Activated CD8-positive, alpha-beta T cell treated with anti-CD3 and anti-CD28 coated beads for 36 hours (primary cell): ENCODE measurements at regions not wholly inside any gene's neighbourhood (a gene's known extent, or its start where the extent isn't known, plus 50 kb on each side); places are given as distances from the start of the nearest gene placed in this dataset.

ENCODE experiments used
- ATAC-seq: fragments of 200-7000 bp; cut with Tn5 transposase; one replicate; pipeline ENCODE4 v1.10.0; 2021; ENCODE audit warnings: mild to moderate bottlenecking, moderate library complexity
- CTCF ChIA-PET: fragments of 350-600 bp; sonication (Branson Sonifier 250); formaldehyde crosslinking; loops from one replicate; lab custom pipeline; 2021; ENCODE audit warnings: antibody characterized with exemption; lab: Charles Lee
- POLR2A ChIA-PET: fragments of 350-600 bp; sonication (Branson Sonifier 250); formaldehyde crosslinking; loops from one replicate; lab custom pipeline; 2021; ENCODE audit warnings: antibody characterized with exemption; lab: Charles Lee
- DNase-seq: peaks from one replicate; pipeline ENCODE4 v3.0.0-alpha.2; 2020
- H3K27ac Mint-ChIP-seq: one replicate; pipeline ENCODE4 v1.8.0; 2021; ENCODE audit warnings: mild to moderate bottlenecking, mixed read lengths
- H3K27me3 Mint-ChIP-seq: one replicate; pipeline ENCODE4 v1.8.0; 2021; ENCODE audit warnings: mixed read lengths
- H3K36me3 Mint-ChIP-seq: one replicate; pipeline ENCODE4 v1.8.0; 2021; ENCODE audit warnings: low read depth, mixed read lengths
- H3K4me1 Mint-ChIP-seq: one replicate; pipeline ENCODE4 v1.8.0; 2021; ENCODE audit warnings: low read depth, mixed read lengths
- H3K4me3 Mint-ChIP-seq: one replicate; pipeline ENCODE4 v1.8.0; 2021; ENCODE audit warnings: mild to moderate bottlenecking, moderate library complexity, mixed read lengths
- H3K9me3 Mint-ChIP-seq: one replicate; pipeline ENCODE4 v1.8.0; 2021; ENCODE audit warnings: mixed read lengths
- CTCF ChIP-seq: fragments of 200-600 bp; IDR thresholded peaks from one replicate; pipeline ENCODE4 v1.8.0; 2022; ENCODE audit warnings: antibody characterized with exemption, mild to moderate bottlenecking
- intact Hi-C: fragments of 100-400 bp; cut with micrococcal nuclease; formaldehyde crosslinking; loops from one replicate; pipeline ENCODE4 v1.10.0; 2022

- Mint-ChIP-seq H3K4me3 (no peak overlapping the region), H3K27me3 (peaks cover 2% of the 10 kb centered on the region), H3K27ac (no peak overlapping the region), H3K4me1 (no peaks in the 10 kb centered on the region), H3K36me3 (no peaks in the 10 kb centered on the region), H3K9me3 (no peaks in the 10 kb centered on the region)
- DNase-seq (no peak), ATAC-seq (no peak)
- intact Hi-C loops = no loop called here
- TF ChIP-seq CTCF = no peak
- ChIA-PET POLR2A (interaction anchor here (0.9 kb wide), 1 partner anchor 14 kb away, joined by 3 read pairs; no protein-coding TSS in a partner anchor), CTCF (no interaction called here)
Measured at GRCh38 chr2:41916177-41916576, 131.6 kb upstream of the PKDCC start.

GRCh38 chr2:41917587-41917986 lies 130.2 kb upstream of the PKDCC start:
- no peaks in the 10 kb centered on the region for H3K9me3 Mint-ChIP-seq
- no peaks in the 10 kb centered on the region for H3K27me3 Mint-ChIP-seq
- no peaks in the 10 kb centered on the region for H3K36me3 Mint-ChIP-seq
- ATAC-seq (no peak), DNase-seq (no peak)
- intact Hi-C loops = no loop called here
- H3K4me1 Mint-ChIP-seq = no peaks in the 10 kb centered on the region
- POLR2A ChIA-PET = no interaction called here
- CTCF ChIA-PET = no interaction called here
- no peak overlapping the region for H3K4me3 Mint-ChIP-seq
- no peak for TF ChIP-seq CTCF
- no peak overlapping the region for H3K27ac Mint-ChIP-seq

GRCh38 chr2:41919135-41919534 lies 128.7 kb upstream of the PKDCC start:
- no peaks in the 10 kb centered on the region for H3K9me3 Mint-ChIP-seq
- CTCF ChIA-PET = interaction anchor here (1.0 kb wide), 1 partner anchor 49 kb away, joined by 3 read pairs; no protein-coding TSS in a partner anchor
- TF ChIP-seq CTCF = no peak

GRCh38 chr2:41920181-41920580 lies 127.6 kb upstream of the PKDCC start:
- Mint-ChIP-seq H3K4me3 (no peak overlapping the region), H3K9me3 (peaks cover 1% of the 10 kb centered on the region), H3K27me3 (no peaks in the 10 kb centered on the region), H3K36me3 (no peaks in the 10 kb centered on the region), H3K4me1 (no peaks in the 10 kb centered on the region), H3K27ac (no peak overlapping the region)
- POLR2A ChIA-PET = no interaction called here
- DNase-seq (no peak), ATAC-seq (no peak)
- intact Hi-C loops = no loop called here
- CTCF ChIA-PET = no interaction called here
- TF ChIP-seq CTCF = no peak

More at GRCh38 chr2:41919135-41919534, 128.7 kb upstream of the PKDCC start:
- Mint-ChIP-seq H3K4me3 (no peak overlapping the region), H3K27ac (no peak overlapping the region), H3K4me1 (no peaks in the 10 kb centered on the region), H3K27me3 (no peaks in the 10 kb centered on the region), H3K36me3 (no peaks in the 10 kb centered on the region)
- POLR2A ChIA-PET = no interaction called here
- intact Hi-C loops = no loop called here
- DNase-seq = no peak
- ATAC-seq = no peak

DNA sequence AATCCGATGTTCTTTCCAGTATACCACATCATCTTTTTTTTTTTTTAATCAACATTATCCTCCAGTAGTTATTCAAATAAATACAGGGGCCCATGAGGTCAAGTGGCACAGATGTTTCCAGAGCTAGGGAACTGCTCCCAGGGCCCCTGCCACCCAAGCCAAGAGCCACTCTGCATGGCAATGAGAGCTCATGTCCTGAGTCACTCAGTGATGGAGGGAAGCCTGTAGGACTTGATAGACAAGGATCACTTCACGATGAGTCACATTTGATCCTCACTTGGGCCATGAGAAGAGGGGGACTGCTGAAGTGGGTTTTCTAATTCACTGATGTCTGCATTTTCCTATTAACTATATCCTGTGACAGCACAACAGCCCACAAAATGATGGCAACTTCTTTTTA lies 127.0 kb upstream of the PKDCC start:
- ATAC-seq (no peak), DNase-seq (no peak)
- Mint-ChIP-seq H3K27ac (no peak overlapping the region), H3K4me3 (no peak overlapping the region), H3K9me3 (peaks cover 7% of the 10 kb centered on the region), H3K4me1 (no peaks in the 10 kb centered on the region), H3K27me3 (no peaks in the 10 kb centered on the region), H3K36me3 (no peaks in the 10 kb centered on the region)
- ChIA-PET CTCF (no interaction called here), POLR2A (no interaction called here)
- intact Hi-C loops = no loop called here
- TF ChIP-seq CTCF = no peak
